Hepatocyte (in vitro differentiated cells): ENCODE measurements at regions not wholly inside any gene's neighbourhood (a gene's known extent, or its start where the extent isn't known, plus 50 kb on each side); places are given as distances from the start of the nearest gene placed in this dataset.
"Not testable (repeated sequence)": the region's sequence is repeated elsewhere in the genome, so short reads cannot be mapped to it uniquely, and the experiment has no call there.

ENCODE experiments used
- DNase-seq: peaks from one replicate; pipeline ENCODE4 v3.0.0-alpha.2; 2016; ENCODE audit warnings: low spot score
- H2AFZ ChIP-seq: fragments of 200-600 bp; sonication (generic); 2 replicates; pipeline ENCODE4 v1.6.0; 2016; ENCODE audit warnings: antibody characterized with exemption, mild to moderate bottlenecking
- H3K27ac ChIP-seq: fragments of 200-600 bp; sonication (generic); 2 replicates; pipeline ENCODE4 v1.5.1; 2016; ENCODE audit warnings: mild to moderate bottlenecking
- H3K27me3 ChIP-seq: fragments of 200-600 bp; sonication (generic); 2 replicates; pipeline ENCODE4 v1.6.1; 2016
- H3K36me3 ChIP-seq: fragments of 200-600 bp; sonication (generic); replicated peaks from 2 replicates; pipeline ENCODE4 v1.5.1; 2016; ENCODE audit warnings: low read depth; ENCODE audit not compliant: insufficient read depth
- H3K4me1 ChIP-seq: fragments of 200-600 bp; sonication (generic); 2 replicates; pipeline ENCODE4 v1.5.1; 2016; ENCODE audit warnings: mild to moderate bottlenecking, moderate library complexity; ENCODE audit not compliant: insufficient read depth
- H3K4me2 ChIP-seq: fragments of 200-600 bp; sonication (generic); 2 replicates; pipeline ENCODE4 v1.6.0; 2016
- H3K4me3 ChIP-seq: fragments of 200-600 bp; sonication (generic); 2 replicates; pipeline ENCODE4 v1.5.1; 2016; ENCODE audit warnings: mild to moderate bottlenecking
- H3K79me2 ChIP-seq: fragments of 200-600 bp; sonication (generic); 2 replicates; pipeline ENCODE4 v1.6.0; 2017; ENCODE audit warnings: mild to moderate bottlenecking
- H3K9me2 ChIP-seq: fragments of 200-600 bp; sonication (generic); replicated peaks from 2 replicates; pipeline ENCODE4 v1.6.0; 2017; ENCODE audit warnings: mild to moderate bottlenecking; ENCODE audit not compliant: insufficient read depth
- H3K9me3 ChIP-seq: fragments of 200-600 bp; sonication (generic); 2 replicates; pipeline ENCODE4 v1.5.1; 2016; ENCODE audit warnings: low read depth, mild to moderate bottlenecking
- H4K20me1 ChIP-seq: fragments of 200-600 bp; sonication (generic); 2 replicates; pipeline ENCODE4 v1.6.0; 2016; ENCODE audit warnings: mild to moderate bottlenecking; ENCODE audit not compliant: insufficient read depth, poor library complexity, severe bottlenecking
- EZH2 ChIP-seq: fragments of 200-600 bp; sonication (generic); IDR thresholded peaks from 2 replicates; pipeline ENCODE4 v1.6.1; 2016; ENCODE audit warnings: antibody characterized with exemption, mild to moderate bottlenecking, borderline replicate concordance
- EZH2phosphoT487 ChIP-seq: fragments of 200-600 bp; sonication (generic); IDR thresholded peaks from one replicate; pipeline ENCODE4 v1.6.1; 2018; ENCODE audit warnings: antibody characterized with exemption, mild to moderate bottlenecking, low read depth, moderate library complexity; ENCODE audit not compliant: unreplicated experiment, severe bottlenecking
- WGBS: methylation state at CpG from one replicate; pipeline ENCODE4 v1.1.6; 2016; ENCODE audit warnings: low lambda C conversion rate; ENCODE audit errors: missing lambda C conversion rate; 5-methylcytosine and 5-hydroxymethylcytosine counted together
- TF ChIP-seq, protein P1 (sequence below): fragments of 200-600 bp; sonication (generic); IDR thresholded peaks from 2 replicates; pipeline ENCODE4 v1.5.1; 2016; ENCODE audit warnings: antibody characterized with exemption, mild to moderate bottlenecking; ENCODE audit not compliant: poor library complexity

DNA sequence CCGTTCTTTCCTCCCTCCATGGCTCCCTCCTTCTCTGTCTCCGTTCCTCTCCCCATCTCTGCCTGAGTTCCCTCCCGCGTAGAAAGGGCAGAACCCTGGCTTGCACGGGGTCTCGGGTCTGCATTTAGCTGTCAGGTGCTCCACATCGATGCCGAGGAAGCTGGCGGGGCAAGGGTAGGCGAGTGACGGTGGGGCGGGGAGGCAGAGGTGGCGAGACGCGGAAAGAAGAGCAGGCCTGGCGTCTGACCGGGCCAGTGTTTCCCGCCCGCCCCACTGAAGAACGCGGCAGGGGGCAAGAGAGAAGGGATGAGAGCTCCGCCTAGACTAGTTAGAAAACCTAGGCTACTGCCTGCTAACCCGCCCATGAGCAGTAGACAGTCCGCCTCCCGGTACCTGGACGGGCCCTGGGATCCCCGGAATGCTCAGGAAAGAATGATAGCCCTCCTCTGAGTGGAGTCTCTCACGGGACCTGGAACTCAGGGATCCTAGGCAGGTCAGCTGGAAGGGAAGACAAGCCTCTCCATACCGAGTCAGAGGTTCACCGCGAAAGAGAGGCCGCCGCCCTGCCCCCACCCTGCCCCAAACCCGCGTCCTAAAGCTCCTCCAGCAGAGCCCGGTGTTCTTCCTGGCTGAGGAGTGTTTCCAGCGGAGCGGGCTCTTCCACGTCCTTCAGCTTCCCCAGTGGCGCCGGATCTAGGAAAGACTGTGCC, 357.9 kb upstream of the DEFB115 start:
- 86% methylated on average over 32 of the region's 41 CpGs for WGBS

DNA sequence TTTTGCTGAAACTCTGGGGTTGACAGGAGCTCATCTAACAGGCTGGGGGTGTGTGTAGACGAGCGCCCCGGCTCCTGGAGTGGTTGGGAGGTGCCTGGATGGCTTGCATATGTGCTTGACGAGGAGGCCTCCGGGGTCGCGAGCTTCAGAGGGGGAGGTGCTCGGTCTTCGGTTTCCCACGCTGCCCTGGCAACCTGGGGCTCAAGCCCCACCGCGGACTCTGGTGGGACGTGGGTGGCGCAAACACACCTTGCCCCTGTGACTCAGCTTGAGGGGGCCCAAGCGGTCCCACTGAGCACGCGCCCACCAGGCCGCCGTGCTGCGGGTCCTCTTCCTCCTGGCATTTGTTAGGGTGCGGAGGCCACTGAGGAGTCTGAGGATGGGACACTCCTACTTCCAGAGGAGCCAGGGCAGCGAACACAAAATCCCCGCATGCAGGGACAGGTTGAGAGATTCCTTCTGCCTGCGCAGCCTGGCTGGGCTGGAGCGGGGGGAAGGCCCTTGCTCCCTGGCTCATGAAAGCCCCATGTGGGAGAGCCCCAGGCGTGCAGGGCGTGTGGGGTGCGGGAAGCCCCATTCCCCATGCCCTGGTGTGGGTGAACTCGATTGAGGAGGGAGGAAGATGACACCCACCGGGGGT, 357.3 kb upstream of the DEFB115 start:
- H2AFZ ChIP-seq, H3K9me3 ChIP-seq, DNase-seq, H3K79me2 ChIP-seq, H3K27me3 ChIP-seq, H3K36me3 ChIP-seq, H3K4me1 ChIP-seq, H3K27ac ChIP-seq, H3K9me2 ChIP-seq, H3K4me2 ChIP-seq, H3K4me3 ChIP-seq, H4K20me1 ChIP-seq: not testable (repeated sequence)
- WGBS: 87% methylated on average over 26 of the region's 30 CpGs

More for the DNA sequence above, 357.9 kb upstream of the DEFB115 start:
- not testable (repeated sequence) for H3K79me2 ChIP-seq, H3K9me2 ChIP-seq, H2AFZ ChIP-seq, H3K9me3 ChIP-seq, H3K36me3 ChIP-seq, DNase-seq, H3K27ac ChIP-seq, H3K27me3 ChIP-seq, H3K4me2 ChIP-seq, H3K4me3 ChIP-seq, H4K20me1 ChIP-seq, H3K4me1 ChIP-seq

DNA sequence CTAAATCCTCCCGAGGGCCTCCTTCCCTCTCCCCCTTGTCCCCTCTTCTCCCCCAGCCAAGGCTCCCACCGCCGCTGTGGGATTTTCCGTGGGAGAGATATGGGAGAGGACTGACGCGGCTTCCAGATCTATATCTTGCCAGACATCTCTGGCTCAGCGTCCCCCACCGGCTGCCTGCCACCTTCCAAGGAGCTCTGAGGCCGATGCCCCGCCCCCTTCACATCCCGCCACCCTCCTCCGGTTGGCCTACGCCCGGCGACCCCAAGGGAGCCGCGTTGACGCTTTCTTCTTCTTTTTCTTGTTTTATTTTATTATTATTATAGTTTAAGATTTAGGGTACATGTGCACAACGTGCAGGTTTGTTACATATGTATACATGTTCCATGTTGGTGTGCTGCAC, 352.2 kb upstream of the DEFB115 start:
- not testable (repeated sequence) for H3K9me3 ChIP-seq, H3K36me3 ChIP-seq, H3K9me2 ChIP-seq, H2AFZ ChIP-seq, H3K4me3 ChIP-seq, H3K4me1 ChIP-seq, H3K4me2 ChIP-seq, H3K27ac ChIP-seq, H4K20me1 ChIP-seq, H3K79me2 ChIP-seq, DNase-seq, H3K27me3 ChIP-seq
- 94% methylated on average over 15 of the region's 19 CpGs for WGBS

DNA sequence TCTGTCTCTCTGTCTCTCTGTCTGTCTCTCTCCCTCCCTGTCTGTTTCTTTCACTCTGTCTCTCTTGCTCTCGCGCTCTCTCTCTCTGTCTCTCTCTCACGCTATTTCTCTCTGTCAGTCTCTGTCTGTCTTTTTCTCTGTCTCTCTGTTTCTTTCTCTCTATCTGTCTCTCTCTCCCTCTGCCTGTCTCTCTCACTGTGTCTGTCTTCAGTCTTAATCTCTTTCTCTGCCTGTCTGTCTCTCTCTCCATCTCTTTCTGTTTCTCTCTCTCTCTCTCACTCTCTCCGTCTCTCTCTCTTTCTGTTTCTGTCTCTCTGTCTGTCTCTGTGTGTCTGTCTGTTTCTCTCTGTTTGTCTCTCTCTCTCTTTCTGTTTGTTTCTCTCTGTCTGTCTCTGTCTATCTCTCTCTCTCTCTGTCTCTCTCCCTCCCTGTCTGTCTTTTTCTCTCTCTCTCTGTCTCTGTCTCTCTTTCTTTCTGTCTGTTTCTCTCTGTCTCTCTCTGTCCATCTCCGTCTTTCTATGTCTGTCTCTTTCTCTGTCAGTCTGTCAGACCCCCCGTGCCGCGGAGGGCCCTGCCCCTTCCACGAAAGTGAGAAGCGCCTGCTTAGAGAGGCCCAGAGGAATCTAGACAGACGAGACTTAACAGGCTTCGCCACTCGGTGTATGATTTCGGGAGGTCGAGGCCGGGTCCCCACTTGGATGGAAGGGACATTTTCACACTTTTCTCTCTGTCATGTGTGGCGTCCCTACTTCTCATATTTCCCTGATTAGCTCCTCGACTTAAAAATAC, 346.3 kb upstream of the DEFB115 start:
- no peaks in the 10 kb centered on the region for H3K36me3 ChIP-seq
- H3K9me2 ChIP-seq: no peaks in the 10 kb centered on the region
- no peaks in the 10 kb centered on the region for H3K4me1 ChIP-seq
- TF ChIP-seq EZH2: no peak
- TF ChIP-seq, protein P1, sequence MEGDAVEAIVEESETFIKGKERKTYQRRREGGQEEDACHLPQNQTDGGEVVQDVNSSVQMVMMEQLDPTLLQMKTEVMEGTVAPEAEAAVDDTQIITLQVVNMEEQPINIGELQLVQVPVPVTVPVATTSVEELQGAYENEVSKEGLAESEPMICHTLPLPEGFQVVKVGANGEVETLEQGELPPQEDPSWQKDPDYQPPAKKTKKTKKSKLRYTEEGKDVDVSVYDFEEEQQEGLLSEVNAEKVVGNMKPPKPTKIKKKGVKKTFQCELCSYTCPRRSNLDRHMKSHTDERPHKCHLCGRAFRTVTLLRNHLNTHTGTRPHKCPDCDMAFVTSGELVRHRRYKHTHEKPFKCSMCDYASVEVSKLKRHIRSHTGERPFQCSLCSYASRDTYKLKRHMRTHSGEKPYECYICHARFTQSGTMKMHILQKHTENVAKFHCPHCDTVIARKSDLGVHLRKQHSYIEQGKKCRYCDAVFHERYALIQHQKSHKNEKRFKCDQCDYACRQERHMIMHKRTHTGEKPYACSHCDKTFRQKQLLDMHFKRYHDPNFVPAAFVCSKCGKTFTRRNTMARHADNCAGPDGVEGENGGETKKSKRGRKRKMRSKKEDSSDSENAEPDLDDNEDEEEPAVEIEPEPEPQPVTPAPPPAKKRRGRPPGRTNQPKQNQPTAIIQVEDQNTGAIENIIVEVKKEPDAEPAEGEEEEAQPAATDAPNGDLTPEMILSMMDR: no peak
- TF ChIP-seq EZH2phosphoT487: no peak
- H2AFZ ChIP-seq: no peak overlapping the region
- no peaks in the 10 kb centered on the region for H3K79me2 ChIP-seq
- no peaks in the 10 kb centered on the region for H3K9me3 ChIP-seq
- DNase-seq: no peak
- H4K20me1 ChIP-seq: no peaks in the 10 kb centered on the region
- H3K27me3 ChIP-seq: no peaks in the 10 kb centered on the region
- H3K4me2 ChIP-seq: no peak overlapping the region
- no peak overlapping the region for H3K27ac ChIP-seq
- H3K4me3 ChIP-seq: no peak overlapping the region
- 86% methylated on average over 18 of the region's 18 CpGs for WGBS

DNA sequence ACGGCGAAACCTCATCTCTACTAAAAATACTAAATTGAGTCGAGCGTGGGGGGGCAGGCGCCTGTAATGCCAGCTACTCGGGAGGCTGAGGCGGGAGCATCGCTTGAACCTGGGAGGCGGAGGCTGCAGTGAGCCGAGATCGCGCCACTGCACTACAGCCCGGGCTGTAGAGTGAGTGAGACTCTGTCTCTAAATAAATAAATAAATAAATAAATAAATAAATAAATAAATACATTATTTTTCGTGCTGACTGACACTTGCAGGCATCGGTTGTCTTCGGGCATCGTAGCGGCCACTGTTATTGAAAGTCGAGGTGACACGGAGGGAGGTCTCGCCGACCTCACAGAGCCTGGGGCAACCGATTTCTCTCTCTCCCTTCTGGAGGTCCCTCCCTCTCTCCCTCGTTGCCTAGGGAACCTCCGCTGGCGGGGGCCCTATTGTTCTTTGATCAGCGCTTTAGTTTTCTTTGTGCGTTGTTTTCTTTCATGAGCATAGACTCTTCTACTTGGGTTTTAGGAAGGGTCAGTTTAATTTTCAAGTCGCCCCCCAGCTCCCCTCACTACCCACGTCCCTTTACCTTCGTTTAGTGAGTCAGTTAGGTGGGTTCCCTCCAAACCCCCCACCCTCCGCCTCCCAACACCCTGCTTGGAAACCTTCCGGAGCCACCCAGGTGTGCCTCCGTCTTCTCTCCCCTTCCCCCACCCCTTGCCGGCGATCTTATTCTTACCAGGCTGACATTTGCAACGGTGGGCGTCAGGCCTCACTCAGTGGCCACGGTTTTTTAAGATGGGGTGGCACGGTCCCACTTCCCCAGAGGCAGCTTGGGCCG, 345.4 kb upstream of the DEFB115 start:
- not testable (repeated sequence) for H3K4me3 ChIP-seq
- peak overlapping the region; percentile 3 for H3K27ac ChIP-seq

DNA sequence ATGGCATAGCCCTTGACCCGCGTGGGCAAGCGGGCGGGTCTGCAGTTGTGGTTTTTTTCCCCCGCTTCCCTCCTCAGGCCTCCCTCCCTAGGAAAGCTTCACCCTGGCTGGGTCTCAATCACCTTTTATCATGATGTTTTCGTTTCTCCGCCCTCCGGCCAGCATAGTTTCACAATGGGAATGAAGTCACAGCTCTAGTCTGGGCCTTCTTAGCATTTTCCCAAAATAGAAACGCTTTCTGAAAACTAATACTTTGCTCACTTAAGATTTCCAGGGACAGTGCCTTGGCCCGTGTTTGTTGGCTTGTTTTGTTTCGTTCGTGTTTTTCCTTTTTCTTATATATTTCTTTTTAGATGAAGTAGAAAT, 344.8 kb upstream of the DEFB115 start:
- WGBS: 41% methylated on average over 12 of the region's 12 CpGs
- not testable (repeated sequence) for H3K36me3 ChIP-seq, H3K4me3 ChIP-seq, H4K20me1 ChIP-seq, H3K79me2 ChIP-seq, H3K9me3 ChIP-seq, H3K27me3 ChIP-seq, DNase-seq, H3K9me2 ChIP-seq, H3K4me1 ChIP-seq
- Histone ChIP-seq H3K27ac (peak overlapping the region; percentile 60), H3K4me2 (peak overlapping the region; percentile 65), H2AFZ (peak overlapping the region; percentile 56)

More for the DNA sequence above, 345.4 kb upstream of the DEFB115 start:
- not testable (repeated sequence) for H3K9me2 ChIP-seq, H3K79me2 ChIP-seq, DNase-seq, H3K27me3 ChIP-seq, H3K36me3 ChIP-seq, H4K20me1 ChIP-seq, H3K4me1 ChIP-seq, H3K9me3 ChIP-seq
- 50% methylated on average over 41 of the region's 41 CpGs for WGBS
- peak overlapping the region; percentile 65 for H3K4me2 ChIP-seq
- H2AFZ ChIP-seq: peak overlapping the region; percentile 60

DNA sequence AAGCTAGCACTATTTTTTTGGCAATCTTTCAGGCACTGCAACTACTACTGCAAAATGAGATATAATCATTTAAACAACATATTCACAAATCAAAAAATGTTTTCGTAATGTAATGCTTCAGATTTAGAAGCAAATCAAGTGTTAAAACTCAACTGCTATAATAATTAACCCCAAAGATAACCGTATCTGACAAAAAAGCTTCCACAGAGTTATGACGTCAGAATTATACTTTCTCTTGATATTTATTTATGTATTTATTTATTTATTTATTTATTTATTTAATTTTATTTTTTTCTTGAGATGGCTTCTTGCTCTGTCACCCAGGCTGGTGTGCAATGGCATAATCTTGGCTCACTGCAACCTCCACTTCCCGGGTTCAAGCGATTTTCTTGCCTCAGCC, 341.1 kb upstream of the DEFB115 start:
- not testable (repeated sequence) for H3K27me3 ChIP-seq, H3K9me2 ChIP-seq, H3K4me1 ChIP-seq, H3K79me2 ChIP-seq, H3K4me2 ChIP-seq, H3K36me3 ChIP-seq, H2AFZ ChIP-seq, DNase-seq, H3K9me3 ChIP-seq, H3K4me3 ChIP-seq, H3K27ac ChIP-seq, H4K20me1 ChIP-seq
- 78% methylated on average over 5 of the region's 5 CpGs for WGBS
